HepG2 (cell line): ENCODE measurements at regions not wholly inside any gene's neighbourhood (a gene's known extent, or its start where the extent isn't known, plus 50 kb on each side); places are given as distances from the start of the nearest gene placed in this dataset.

ENCODE experiments used
- FOXA1 ChIP-seq, 2 experiments: fragments of 450-650 bp in 1 of 2; sonication (generic) in 1 of 2; formaldehyde crosslinking in 1 of 2; IDR thresholded peaks; 2 replicates each; pipeline versions ENCODE4 v1.4.0 to v1.6.1; 2016 to 2020; ENCODE audit warnings: missing genetic modification reagents in 1 of 2
- MAX ChIP-seq: IDR thresholded peaks from 2 replicates; pipeline ENCODE4 v1.6.1; 2012; ENCODE audit warnings: inconsistent platforms
- ZNF816 ChIP-seq: sonication (generic); formaldehyde crosslinking; IDR thresholded peaks from 2 replicates; pipeline ENCODE4 v1.8.0; 2022; ENCODE audit warnings: missing genetic modification reagents, mild to moderate bottlenecking, borderline replicate concordance

GRCh38 chr4:157840648-157841047, 332.2 kb downstream of the GASK1B start:
- TF ChIP-seq ZNF816 (CRISPR knock-in tag) (no peak), MAX (no peak), FOXA1 (IDR thresholded peaks at IDR 0.05) (no peak), FOXA1 (CRISPR knock-in tag; IDR thresholded peaks at IDR 0.05) (no peak)
